Lung (tissue), 11 donors: ENCODE measurements at regions not wholly inside any gene's neighbourhood (a gene's known extent, or its start where the extent isn't known, plus 50 kb on each side); places are given as distances from the start of the nearest gene placed in this dataset.

Experiments used
- ATAC-seq: fragments of 200-7000 bp; cut with Tn5 transposase; one replicate; pipeline ENCODE4 v1.9.1; 2020; ENCODE audit warnings: moderate number of reproducible peaks; ENCODE audit not compliant: insufficient read depth, low FRiP score
- DNase-seq, 3 donors: peaks; one replicate each; pipeline ENCODE4 v3.0.0-alpha.2; 2013 to 2017
- H3K27ac ChIP-seq, 2 donors: one replicate each; pipeline ENCODE4 v1.5.1; 2013; ENCODE audit warnings: mild to moderate bottlenecking in 2 of 2, moderate library complexity in 2 of 2, control low read depth in 1 of 2, inconsistent platforms in 1 of 2, low read depth in 1 of 2, low read length in 1 of 2
- H3K27me3 ChIP-seq, 3 donors: one replicate each; pipeline ENCODE4 v1.5.1; 2013; ENCODE audit warnings: low read length in 2 of 3; ENCODE audit not compliant: control insufficient read depth in 3 of 3, insufficient read depth in 3 of 3
- H3K36me3 ChIP-seq, 4 donors: one replicate each; pipeline ENCODE4 v1.5.1; 2013; ENCODE audit warnings: low read length in 4 of 4, mild to moderate bottlenecking in 1 of 4, moderate library complexity in 1 of 4; ENCODE audit not compliant: control insufficient read depth in 4 of 4, insufficient read depth in 4 of 4
- H3K4me1 ChIP-seq, 5 donors: one replicate each; pipeline ENCODE4 v1.5.1; 2013; ENCODE audit warnings: low read length in 5 of 5, mild to moderate bottlenecking in 2 of 5, moderate library complexity in 1 of 5; ENCODE audit not compliant: control insufficient read depth in 5 of 5, insufficient read depth in 5 of 5
- H3K4me3 ChIP-seq: one replicate; pipeline ENCODE4 v1.5.1; 2013; ENCODE audit warnings: mild to moderate bottlenecking, control low read depth, moderate library complexity
- H3K9ac ChIP-seq, 2 donors: one replicate each; pipeline ENCODE4 v1.5.1; 2013; ENCODE audit warnings: low read length in 2 of 2, control low read depth in 1 of 2; ENCODE audit not compliant: insufficient read depth in 1 of 2
- H3K9me3 ChIP-seq, 4 donors: one replicate each; pipeline ENCODE4 v1.5.1; 2013; ENCODE audit warnings: low read length in 3 of 4, mild to moderate bottlenecking in 1 of 4, moderate library complexity in 1 of 4; ENCODE audit not compliant: control insufficient read depth in 4 of 4, insufficient read depth in 3 of 4
- CTCF ChIP-seq: IDR thresholded peaks from 2 replicates; pipeline ENCODE4 v1.5.1; 2012; ENCODE audit warnings: mild to moderate bottlenecking; ENCODE audit errors: control extremely low read depth, extremely low read depth
- WGBS, 2 donors: extraction: QIAGEN DNeasy Blood & Tissue Kit; methylation state at CpG; one replicate each; pipeline ENCODE4 v1.1.7; 2013; 5-methylcytosine and 5-hydroxymethylcytosine counted together
- donor health status: control.
- donor health status: control.
- donor health status: Bipolar disorder and iron deficiency.
- donor health status: healthy.
- donor health status: DM: yes; HTN: yes; CAD: no.

GRCh38 chr2:11065833-11066485 lies 89.3 kb upstream of the SLC66A3 start:
- no peak overlapping the region for H3K4me3 ChIP-seq
- peaks cover 0 to 5% (median 0%) of the 10 kb centered on the region in 5 donors for H3K4me1 ChIP-seq
- DNase-seq (peak; percentile 46 to 75 (median 72)), ATAC-seq (no peak)
- peaks cover 0 to 6% (median 0%) of the 10 kb centered on the region in 3 donors for H3K27me3 ChIP-seq
- no peak overlapping the region for H3K9ac ChIP-seq
- no peak overlapping the region for H3K27ac ChIP-seq
- peaks cover 0 to 2% (median under 1%) of the 10 kb centered on the region in 4 donors for H3K9me3 ChIP-seq
- TF ChIP-seq CTCF = no peak
- no peaks in the 10 kb centered on the region for H3K36me3 ChIP-seq
- 46 to 65% methylated on average over 12 of the region's 12 CpGs for WGBS, 2 donors

- ATAC-seq (no peak), DNase-seq (no peak)
- Histone ChIP-seq H3K4me1 (peaks cover 0 to 10% (median 3%) of the 10 kb centered on the region in 5 donors), H3K9me3 (peaks cover 0 to 2% (median 0%) of the 10 kb centered on the region in 4 donors), H3K9ac (no peak overlapping the region), H3K36me3 (no peaks in the 10 kb centered on the region), H3K27me3 (peaks cover 0 to 6% (median 0%) of the 10 kb centered on the region in 3 donors), H3K4me3 (no peak overlapping the region), H3K27ac (no peak overlapping the region)
- WGBS, 2 donors = 90% methylated on average over 20 to 22 of the region's 22 CpGs
- TF ChIP-seq CTCF = no peak
Measured at GRCh38 chr2:11067221-11068078, 87.8 kb upstream of the SLC66A3 start.

- Histone ChIP-seq H3K9me3 (peaks cover 0 to 4% (median 0%) of the 10 kb centered on the region in 4 donors), H3K4me3 (no peak overlapping the region), H3K4me1 (peaks cover 0 to 14% (median 4%) of the 10 kb centered on the region in 5 donors), H3K27me3 (peaks cover 0 to 6% (median 0%) of the 10 kb centered on the region in 3 donors), H3K36me3 (no peaks in the 10 kb centered on the region), H3K27ac (no peak overlapping the region), H3K9ac (no peak overlapping the region)
- WGBS, 2 donors = 89 to 90% methylated on average over 11 of the region's 11 CpGs
- DNase-seq = peak in 1 of 3 donors; percentile 16
- no peak for TF ChIP-seq CTCF
- no peak for ATAC-seq
Measured at GRCh38 chr2:11068079-11068741, 87.1 kb upstream of the SLC66A3 start.
